HEK293T (cell line): ENCODE measurements at regions not wholly inside any gene's neighbourhood (a gene's known extent, or its start where the extent isn't known, plus 50 kb on each side); places are given as distances from the start of the nearest gene placed in this dataset.

ENCODE experiments used
- CTCF ChIA-PET: fragments of 350-600 bp; formaldehyde crosslinking; extraction: SDS; loops from one replicate; lab custom pipeline; 2021; ENCODE audit warnings: antibody characterized with exemption, inconsistent platforms; lab: Yijun Ruan, JAX
- POLR2A ChIA-PET: fragments of 350-600 bp; formaldehyde crosslinking; extraction: SDS; loops from one replicate; lab custom pipeline; 2020; ENCODE audit warnings: antibody characterized with exemption, inconsistent platforms; lab: Yijun Ruan, JAX
- DNase-seq: peaks from one replicate; pipeline ENCODE4 v3.0.0; 2012; ENCODE audit warnings: mixed read lengths; ENCODE audit errors: extremely low spot score
- ARNT ChIP-seq: fragments of 450-650 bp; IDR thresholded peaks from 2 replicates; pipeline ENCODE4 v1.6.1; 2017; ENCODE audit warnings: mild to moderate bottlenecking
- BHLHE40 ChIP-seq: fragments of 450-650 bp; IDR thresholded peaks from 2 replicates; pipeline ENCODE4 v1.6.1; 2016; ENCODE audit warnings: mild to moderate bottlenecking, moderate library complexity, borderline replicate concordance
- CTBP1 ChIP-seq: fragments of 450-650 bp; IDR thresholded peaks from 2 replicates; pipeline ENCODE4 v1.6.1; 2016; ENCODE audit warnings: borderline replicate concordance
- ELF4 ChIP-seq: fragments of 450-650 bp; IDR thresholded peaks from 2 replicates; pipeline ENCODE4 v1.6.1; 2017; ENCODE audit warnings: antibody characterized with exemption
- FOXA1 ChIP-seq: fragments of 450-650 bp; IDR thresholded peaks from 2 replicates; pipeline ENCODE4 v1.6.1; 2016; ENCODE audit warnings: mild to moderate bottlenecking
- FOXK2 ChIP-seq: fragments of 450-650 bp; IDR thresholded peaks from 2 replicates; pipeline ENCODE4 v1.6.1; 2016; ENCODE audit warnings: mild to moderate bottlenecking
- FOXM1 ChIP-seq: fragments of 450-650 bp; IDR thresholded peaks from 2 replicates; pipeline ENCODE4 v1.6.1; 2017; ENCODE audit warnings: mild to moderate bottlenecking, borderline replicate concordance
- HDGF ChIP-seq: fragments of 450-650 bp; IDR thresholded peaks from 2 replicates; pipeline ENCODE4 v1.6.1; 2017; ENCODE audit warnings: antibody characterized with exemption, borderline replicate concordance
- L3MBTL2 ChIP-seq: fragments of 450-650 bp; conservative IDR thresholded peaks from 2 replicates; pipeline ENCODE4 v1.6.1; 2016; ENCODE audit warnings: mild to moderate bottlenecking
- LEF1 ChIP-seq: fragments of 450-650 bp; IDR thresholded peaks from 2 replicates; pipeline ENCODE4 v1.6.1; 2017; ENCODE audit warnings: mild to moderate bottlenecking, borderline replicate concordance
- NFRKB ChIP-seq: fragments of 450-650 bp; IDR thresholded peaks from 2 replicates; pipeline ENCODE4 v1.6.1; 2016; ENCODE audit warnings: mild to moderate bottlenecking, moderate library complexity
- PKNOX1 ChIP-seq: fragments of 450-650 bp; IDR thresholded peaks from 2 replicates; pipeline ENCODE4 v1.6.1; 2016
- SP1 ChIP-seq: fragments of 450-650 bp; IDR thresholded peaks from 2 replicates; pipeline ENCODE4 v1.6.1; 2017
- SUZ12 ChIP-seq: fragments of 450-650 bp; IDR thresholded peaks from 2 replicates; pipeline ENCODE4 v1.6.1; 2016; ENCODE audit warnings: mild to moderate bottlenecking
- TARDBP ChIP-seq: fragments of 450-650 bp; IDR thresholded peaks from 2 replicates; pipeline ENCODE4 v1.6.1; 2016
- ZNF384 ChIP-seq: fragments of 450-650 bp; IDR thresholded peaks from 2 replicates; pipeline ENCODE4 v1.6.1; 2016

DNA sequence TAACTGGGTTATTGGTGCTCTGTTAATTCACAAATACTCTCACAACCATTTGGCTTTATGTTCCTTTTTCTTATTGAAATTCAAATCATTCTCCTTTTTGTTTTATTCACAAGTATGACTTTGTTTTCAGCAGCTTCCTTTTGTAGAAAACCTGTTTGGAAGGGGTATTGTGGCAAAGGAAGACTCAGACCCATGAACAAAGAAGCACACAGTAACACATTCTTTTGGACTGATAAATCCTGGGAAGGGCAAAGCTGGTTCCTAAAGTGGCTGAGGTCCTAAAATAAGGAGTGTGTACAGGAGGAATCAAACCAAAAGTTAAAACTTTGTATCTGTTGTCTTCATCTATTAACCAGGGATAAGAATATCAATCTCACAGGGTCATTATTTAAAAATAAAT, 374.7 kb upstream of the FIGN start:
- no peak for DNase-seq
- ChIA-PET CTCF (no interaction called here), POLR2A (no interaction called here)
- TF ChIP-seq FOXM1 = no peak
- TF ChIP-seq TARDBP = no peak
- no peak for TF ChIP-seq CTBP1
- no peak for TF ChIP-seq ELF4
- TF ChIP-seq HDGF = no peak
- no peak for TF ChIP-seq ARNT
- no peak for TF ChIP-seq FOXK2
- no peak for TF ChIP-seq BHLHE40

DNA sequence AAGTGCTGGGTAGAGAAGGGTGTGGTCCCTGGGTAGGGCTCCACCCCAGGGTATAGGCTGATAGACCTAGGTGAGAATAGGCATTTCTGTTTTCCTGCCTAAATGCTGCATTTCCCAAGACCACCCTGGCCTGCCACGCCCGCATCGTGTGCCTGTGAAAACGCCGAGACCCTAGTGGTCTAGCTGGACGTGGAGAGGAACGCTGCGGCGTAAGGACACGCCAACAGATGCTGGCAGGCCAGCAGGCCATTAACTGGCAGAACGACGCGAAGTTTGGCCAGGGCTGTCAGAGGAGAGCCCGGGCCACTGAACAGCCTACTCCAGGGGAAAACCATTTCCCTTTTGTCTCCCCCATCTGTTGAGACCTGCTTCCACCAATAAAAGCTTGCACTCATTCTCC, 373.2 kb upstream of the FIGN start:
- TF ChIP-seq SP1 (no peak), FOXK2 (no peak), PKNOX1 (no peak), L3MBTL2 (no peak), BHLHE40 (no peak), NFRKB (no peak), ELF4 (no peak), TARDBP (no peak)
- CTCF ChIA-PET = no interaction called here
- DNase-seq = no peak
- POLR2A ChIA-PET = no interaction called here

- POLR2A ChIA-PET = no interaction called here
- no peak for TF ChIP-seq FOXA1
- no peak for TF ChIP-seq LEF1
- TF ChIP-seq TARDBP = no peak
- TF ChIP-seq ZNF384 = no peak
- no peak for TF ChIP-seq BHLHE40
- no peak for TF ChIP-seq HDGF
- no peak for TF ChIP-seq FOXK2
- no peak for TF ChIP-seq L3MBTL2
- no peak for TF ChIP-seq FOXM1
- no peak for TF ChIP-seq ELF4
- no peak for TF ChIP-seq PKNOX1
- TF ChIP-seq NFRKB = no peak
- TF ChIP-seq SP1 = no peak
- DNase-seq = peak; percentile 6
- CTCF ChIA-PET = no interaction called here
These were observed 367.5 kb upstream of the FIGN start for GRCh38 chr2:164103271-164103670.

DNA sequence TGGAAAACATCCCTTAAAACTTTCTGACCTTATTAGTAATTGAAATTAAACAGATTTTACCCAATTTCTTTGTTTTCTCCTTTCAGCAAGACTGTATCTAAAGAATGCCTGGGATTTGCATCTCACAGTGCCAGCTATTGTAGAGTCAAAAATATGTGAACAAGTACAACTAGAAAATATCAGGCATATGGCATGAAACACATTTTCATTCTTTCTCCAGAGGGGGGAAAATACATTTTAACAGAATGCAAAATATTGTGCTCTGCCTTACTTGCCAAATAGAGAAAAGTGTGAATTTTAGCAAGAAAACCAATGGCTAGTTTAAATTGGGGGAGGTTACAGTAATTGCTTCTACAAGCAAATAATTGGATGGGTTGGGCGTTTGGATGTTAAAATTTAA, 366.6 kb upstream of the FIGN start:
- POLR2A ChIA-PET = no interaction called here
- DNase-seq = no peak
- CTCF ChIA-PET = no interaction called here
- TF ChIP-seq ZNF384 = no peak
- no peak for TF ChIP-seq FOXM1
- no peak for TF ChIP-seq ELF4
- no peak for TF ChIP-seq FOXA1
- TF ChIP-seq BHLHE40 = no peak
- no peak for TF ChIP-seq PKNOX1
- no peak for TF ChIP-seq ARNT
- TF ChIP-seq HDGF = no peak
- TF ChIP-seq LEF1 = no peak

DNA sequence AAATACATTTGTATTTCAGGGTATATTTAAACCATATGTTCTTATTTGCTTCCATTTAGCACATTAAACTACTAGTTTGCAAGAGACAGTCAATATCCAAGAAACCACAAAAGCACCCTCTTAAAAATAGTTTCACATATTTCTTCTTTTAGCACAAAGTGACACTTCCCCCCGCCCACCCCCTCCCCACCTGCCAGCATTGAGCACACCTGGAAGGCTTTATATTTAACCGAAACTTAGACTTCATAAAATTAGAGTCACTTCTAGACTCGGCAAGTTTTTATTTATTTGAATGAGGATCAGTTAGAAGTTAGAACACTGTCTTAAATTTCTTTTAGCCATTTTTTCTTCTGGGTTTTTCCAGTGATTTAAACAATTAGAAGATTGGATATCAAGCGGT, 355.9 kb upstream of the FIGN start:
- TF ChIP-seq LEF1 = no peak
- TF ChIP-seq FOXA1 = no peak
- no peak for TF ChIP-seq ZNF384
- TF ChIP-seq CTBP1 = no peak
- no peak for TF ChIP-seq BHLHE40
- TF ChIP-seq NFRKB = no peak
- TF ChIP-seq HDGF = no peak
- TF ChIP-seq SP1 = no peak
- no peak for TF ChIP-seq TARDBP
- no peak for TF ChIP-seq SUZ12
- TF ChIP-seq ARNT = no peak
- TF ChIP-seq PKNOX1 = no peak
- TF ChIP-seq FOXK2 = no peak
- TF ChIP-seq FOXM1 = no peak
- no peak for TF ChIP-seq ELF4
- CTCF ChIA-PET = no interaction called here
- no peak for DNase-seq
- POLR2A ChIA-PET = no interaction called here

DNA sequence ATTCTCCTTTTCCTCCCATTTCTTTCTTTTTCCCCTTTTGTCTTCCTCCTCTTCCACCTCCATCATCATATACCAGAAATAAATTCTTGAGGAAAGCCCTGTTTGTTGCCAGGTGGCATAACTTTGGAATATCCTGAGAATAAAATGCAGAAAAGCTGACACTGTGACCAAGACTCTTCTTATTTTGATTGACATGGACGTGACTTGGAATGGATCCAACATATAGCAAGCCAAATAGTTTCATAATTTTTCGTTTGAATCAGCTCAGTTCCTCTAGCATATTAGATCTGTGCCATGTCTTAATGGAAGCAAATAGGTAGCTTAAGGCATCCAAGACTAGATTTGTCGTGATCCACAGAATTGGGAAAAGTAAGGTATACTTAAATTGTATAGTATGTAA, 354.7 kb upstream of the FIGN start:
- ChIA-PET POLR2A (no interaction called here), CTCF (no interaction called here)
- DNase-seq = no peak
- TF ChIP-seq FOXM1 (no peak), PKNOX1 (peak; percentile 51)
